GM12873 (cell line): ENCODE measurements at regions not wholly inside any gene's neighbourhood (a gene's known extent, or its start where the extent isn't known, plus 50 kb on each side); places are given as distances from the start of the nearest gene placed in this dataset.
A peak's percentile ranks its signal among the peaks of the same experiment; 100 is the strongest.

Experiments used
- CTCF ChIP-seq: IDR thresholded peaks from 2 replicates; pipeline ENCODE4 v1.5.1; 2012; ENCODE audit warnings: low read depth, mild to moderate bottlenecking, moderate library complexity, low read length, control low read depth; ENCODE audit not compliant: insufficient read depth; ENCODE audit errors: missing control alignments

- TF ChIP-seq CTCF = no peak
Measured at GRCh38 chr4:161329852-161330251, 833.9 kb downstream of the FSTL5 start.

GRCh38 chr4:161321706-161322105 lies 842.1 kb downstream of the FSTL5 start:
- TF ChIP-seq CTCF = no peak

GRCh38 chr4:161320377-161320776 lies 843.4 kb downstream of the FSTL5 start:
- peak; percentile 70 for TF ChIP-seq CTCF

- TF ChIP-seq CTCF = no peak
Measured at GRCh38 chr4:161317000-161317399, 846.8 kb downstream of the FSTL5 start.

GRCh38 chr4:161314371-161314770 lies 849.4 kb downstream of the FSTL5 start:
- TF ChIP-seq CTCF = no peak

- no peak for TF ChIP-seq CTCF
Measured at GRCh38 chr4:161303551-161303950, 860.2 kb downstream of the FSTL5 start.

GRCh38 chr4:161291222-161291621 lies 872.6 kb downstream of the FSTL5 start:
- TF ChIP-seq CTCF = no peak

GRCh38 chr4:161287678-161288352 lies 876.0 kb downstream of the FSTL5 start:
- no peak for TF ChIP-seq CTCF
